ENCODE measurements at regions not wholly inside any gene's neighbourhood (a gene's known extent, or its start where the extent isn't known, plus 50 kb on each side); places are given as distances from the start of the nearest gene placed in this dataset.

DNA sequence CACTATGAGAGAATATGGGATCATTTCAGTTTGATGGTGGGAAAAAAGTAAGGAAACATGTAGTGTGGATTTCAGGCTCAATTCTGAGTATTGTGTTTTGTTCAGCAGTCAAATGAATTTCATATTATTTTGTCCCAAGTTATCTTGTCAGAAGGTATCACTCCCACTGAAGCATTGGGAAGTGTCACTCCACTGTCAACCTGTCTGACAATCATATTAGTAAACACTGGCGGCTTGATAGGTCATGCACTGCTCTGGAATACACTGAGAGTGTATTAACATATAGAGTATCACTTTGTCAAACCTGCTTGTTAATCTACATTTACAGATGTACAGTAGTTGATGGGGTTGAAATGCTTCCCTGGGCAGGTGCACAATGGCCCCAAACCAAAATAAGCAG, 203.6 kb downstream of the HS3ST3A1 start:
- DNase-seq: no peak
- Mint-ChIP-seq H3K27ac (no peak overlapping the region), H3K4me3 (no peak overlapping the region)

GRCh38 chr17:13395862-13396261, 205.9 kb downstream of the HS3ST3A1 start:
- Mint-ChIP-seq H3K36me3 (no peaks in the 10 kb centered on the region), H3K4me1 (peaks cover 4% of the 10 kb centered on the region), H3K27ac (no peak overlapping the region), H3K27me3 (ENCODE audit: low read depth in 3 of 3) (peaks cover 0 to 4% (median 0%) of the 10 kb centered on the region in 3 donors), H3K9me3 (peaks cover 0 to 4% (median 1%) of the 10 kb centered on the region in 7 donors), H3K4me3 (no peak overlapping the region)
- Histone ChIP-seq H3K27me3 (ENCODE audit: control insufficient read depth in 2 of 2, insufficient read depth in 2 of 2, low read length in 2 of 2) (no peaks in the 10 kb centered on the region), H4K20me1 (ENCODE audit: insufficient read depth, low read length) (no peaks in the 10 kb centered on the region), H3K36me3 (replicated peaks in 1 of 2; ENCODE audit: control insufficient read depth in 1 of 2, insufficient read depth in 2 of 2, low read length in 2 of 2) (no peaks in the 10 kb centered on the region), H3K27ac (ENCODE audit: low read depth in 1 of 2, low read length in 2 of 2) (no peak overlapping the region), H3K79me2 (ENCODE audit: insufficient read depth, low read length) (no peaks in the 10 kb centered on the region), H2AFZ (ENCODE audit: insufficient read depth, low read depth, low read length, poor library complexity, severe bottlenecking) (no peak overlapping the region), H3K9ac (ENCODE audit: insufficient read depth, low read length, poor library complexity, severe bottlenecking) (no peak overlapping the region), H3K9me3 (replicated peaks in 1 of 2; ENCODE audit: control insufficient read depth in 1 of 2, insufficient read depth in 1 of 2, low read length in 2 of 2) (no peaks in the 10 kb centered on the region), H3K4me1 (ENCODE audit: control insufficient read depth in 1 of 2, insufficient read depth in 2 of 2, low read length in 2 of 2) (no peaks in the 10 kb centered on the region), H3K4me3 (replicated peaks in 1 of 3; ENCODE audit: low read depth in 2 of 3, low read length in 3 of 3) (no peak overlapping the region), H3K4me2 (replicated peaks; ENCODE audit: extremely low read depth, low read length, poor library complexity, severe bottlenecking) (no peak overlapping the region)
- no peak for DNase-seq
- TF ChIP-seq, protein P1, sequence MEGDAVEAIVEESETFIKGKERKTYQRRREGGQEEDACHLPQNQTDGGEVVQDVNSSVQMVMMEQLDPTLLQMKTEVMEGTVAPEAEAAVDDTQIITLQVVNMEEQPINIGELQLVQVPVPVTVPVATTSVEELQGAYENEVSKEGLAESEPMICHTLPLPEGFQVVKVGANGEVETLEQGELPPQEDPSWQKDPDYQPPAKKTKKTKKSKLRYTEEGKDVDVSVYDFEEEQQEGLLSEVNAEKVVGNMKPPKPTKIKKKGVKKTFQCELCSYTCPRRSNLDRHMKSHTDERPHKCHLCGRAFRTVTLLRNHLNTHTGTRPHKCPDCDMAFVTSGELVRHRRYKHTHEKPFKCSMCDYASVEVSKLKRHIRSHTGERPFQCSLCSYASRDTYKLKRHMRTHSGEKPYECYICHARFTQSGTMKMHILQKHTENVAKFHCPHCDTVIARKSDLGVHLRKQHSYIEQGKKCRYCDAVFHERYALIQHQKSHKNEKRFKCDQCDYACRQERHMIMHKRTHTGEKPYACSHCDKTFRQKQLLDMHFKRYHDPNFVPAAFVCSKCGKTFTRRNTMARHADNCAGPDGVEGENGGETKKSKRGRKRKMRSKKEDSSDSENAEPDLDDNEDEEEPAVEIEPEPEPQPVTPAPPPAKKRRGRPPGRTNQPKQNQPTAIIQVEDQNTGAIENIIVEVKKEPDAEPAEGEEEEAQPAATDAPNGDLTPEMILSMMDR (IDR thresholded peaks at IDR 0.05): no peak
- intact Hi-C loops (cut with micrococcal nuclease): no loop called here
- 43% methylated on average over 1 of the region's 1 CpG for WGBS (ENCODE audit: insufficient coverage)

More for the DNA sequence above, 203.6 kb downstream of the HS3ST3A1 start:
- peaks cover 4% of the 10 kb centered on the region for H3K4me1 Mint-ChIP-seq
- Histone ChIP-seq H3K4me3 (replicated peaks in 1 of 3; ENCODE audit: low read depth in 2 of 3, low read length in 3 of 3) (no peak overlapping the region), H3K9ac (ENCODE audit: insufficient read depth, low read length, poor library complexity, severe bottlenecking) (no peak overlapping the region), H3K27ac (ENCODE audit: low read depth in 1 of 2, low read length in 2 of 2) (no peak overlapping the region), H3K36me3 (replicated peaks in 1 of 2; ENCODE audit: control insufficient read depth in 1 of 2, insufficient read depth in 2 of 2, low read length in 2 of 2) (no peaks in the 10 kb centered on the region), H3K4me2 (replicated peaks; ENCODE audit: extremely low read depth, low read length, poor library complexity, severe bottlenecking) (no peak overlapping the region), H3K9me3 (replicated peaks in 1 of 2; ENCODE audit: control insufficient read depth in 1 of 2, insufficient read depth in 1 of 2, low read length in 2 of 2) (no peaks in the 10 kb centered on the region), H2AFZ (ENCODE audit: insufficient read depth, low read depth, low read length, poor library complexity, severe bottlenecking) (no peak overlapping the region), H3K79me2 (ENCODE audit: insufficient read depth, low read length) (no peaks in the 10 kb centered on the region), H4K20me1 (ENCODE audit: insufficient read depth, low read length) (no peaks in the 10 kb centered on the region), H3K4me1 (ENCODE audit: control insufficient read depth in 1 of 2, insufficient read depth in 2 of 2, low read length in 2 of 2) (no peaks in the 10 kb centered on the region), H3K27me3 (ENCODE audit: control insufficient read depth in 2 of 2, insufficient read depth in 2 of 2, low read length in 2 of 2) (no peaks in the 10 kb centered on the region)
- WGBS (ENCODE audit: insufficient coverage): no CpG with 5 or more reads among the region's 1 CpG
- intact Hi-C loops (cut with micrococcal nuclease): no loop called here
- H3K36me3 Mint-ChIP-seq: no peaks in the 10 kb centered on the region
- TF ChIP-seq, protein P1 (IDR thresholded peaks at IDR 0.05): no peak
- H3K9me3 Mint-ChIP-seq: peaks cover 0 to 4% (median 2%) of the 10 kb centered on the region in 7 donors
- H3K27me3 Mint-ChIP-seq (ENCODE audit: low read depth in 3 of 3): peaks cover 0 to 4% (median 0%) of the 10 kb centered on the region in 3 donors

Measured in CD14-positive monocyte (primary cell).